GM19099 (cell line): ENCODE measurements at regions not wholly inside any gene's neighbourhood (a gene's known extent, or its start where the extent isn't known, plus 50 kb on each side); places are given as distances from the start of the nearest gene placed in this dataset.

Experiments
- POLR2A ChIP-seq: IDR thresholded peaks from 3 replicates; pipeline ENCODE4 v1.6.1; 2011; ENCODE audit warnings: low read depth; ENCODE audit not compliant: insufficient read length; ENCODE audit errors: extremely low read depth

GRCh38 chr1:4593106-4593505 is 61.3 kb upstream of the AJAP1 start:
- no peak for TF ChIP-seq POLR2A

GRCh38 chr1:4594286-4594991 is 60.0 kb upstream of the AJAP1 start:
- TF ChIP-seq POLR2A = no peak

GRCh38 chr1:4595341-4596225 is 58.8 kb upstream of the AJAP1 start:
- TF ChIP-seq POLR2A = no peak

GRCh38 chr1:4596486-4596885 is 57.9 kb upstream of the AJAP1 start:
- TF ChIP-seq POLR2A = no peak

- no peak for TF ChIP-seq POLR2A
These were observed 57.4 kb upstream of the AJAP1 start for GRCh38 chr1:4597020-4597419.

- no peak for TF ChIP-seq POLR2A
These were observed 55.8 kb upstream of the AJAP1 start for GRCh38 chr1:4598561-4598960.

- no peak for TF ChIP-seq POLR2A
These were observed 54.9 kb upstream of the AJAP1 start for GRCh38 chr1:4599521-4599920.

- TF ChIP-seq POLR2A = no peak
These were observed 54.4 kb upstream of the AJAP1 start for GRCh38 chr1:4599951-4600481.

- TF ChIP-seq POLR2A = no peak
These were observed 53.6 kb upstream of the AJAP1 start for GRCh38 chr1:4600615-4601460.

GRCh38 chr1:4601941-4602340 is 52.5 kb upstream of the AJAP1 start:
- TF ChIP-seq POLR2A = no peak

- TF ChIP-seq POLR2A = no peak
These were observed 51.7 kb upstream of the AJAP1 start for GRCh38 chr1:4602462-4603294.

GRCh38 chr1:4603295-4604110 is 50.9 kb upstream of the AJAP1 start:
- TF ChIP-seq POLR2A = no peak
